ENCODE measurements at regions not wholly inside any gene's neighbourhood (a gene's known extent, or its start where the extent isn't known, plus 50 kb on each side); places are given as distances from the start of the nearest gene placed in this dataset.
A peak's percentile ranks its signal among the peaks of the same experiment; 100 is the strongest.

DNA sequence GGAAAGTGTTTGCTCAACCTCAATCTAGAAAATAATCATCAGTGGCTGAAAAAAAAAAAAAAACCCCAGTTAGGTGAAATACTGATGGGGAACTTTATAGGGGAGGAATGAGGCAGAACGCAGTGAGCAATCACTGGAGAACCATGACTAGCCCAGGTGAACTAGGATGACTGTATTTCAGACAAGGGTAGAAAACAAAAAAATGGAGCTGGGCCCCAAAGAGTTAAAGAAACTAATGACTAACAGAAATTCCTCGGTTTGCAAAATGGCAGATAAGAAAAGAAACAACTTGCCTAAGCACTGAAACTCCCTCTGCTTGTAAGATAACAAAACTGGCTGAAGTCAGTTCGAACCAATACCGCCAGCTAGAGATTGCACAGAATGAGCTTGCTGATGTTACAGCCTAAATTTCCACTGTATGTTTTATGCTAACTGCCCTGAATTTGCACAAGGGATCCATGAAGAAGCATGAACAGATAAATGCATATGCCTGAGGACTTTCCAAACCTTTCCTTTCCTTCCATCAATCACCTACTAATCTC is 245.9 kb downstream of the METTL4 start:
- Mint-ChIP-seq H3K9me3 (no peaks in the 10 kb centered on the region), H3K27ac (no peak overlapping the region), H3K36me3 (no peaks in the 10 kb centered on the region)
- peak in 1 of 2 donors; percentile 63 for ATAC-seq
- DNase-seq (ENCODE audit: low spot score in 2 of 2), result no peak

DNA sequence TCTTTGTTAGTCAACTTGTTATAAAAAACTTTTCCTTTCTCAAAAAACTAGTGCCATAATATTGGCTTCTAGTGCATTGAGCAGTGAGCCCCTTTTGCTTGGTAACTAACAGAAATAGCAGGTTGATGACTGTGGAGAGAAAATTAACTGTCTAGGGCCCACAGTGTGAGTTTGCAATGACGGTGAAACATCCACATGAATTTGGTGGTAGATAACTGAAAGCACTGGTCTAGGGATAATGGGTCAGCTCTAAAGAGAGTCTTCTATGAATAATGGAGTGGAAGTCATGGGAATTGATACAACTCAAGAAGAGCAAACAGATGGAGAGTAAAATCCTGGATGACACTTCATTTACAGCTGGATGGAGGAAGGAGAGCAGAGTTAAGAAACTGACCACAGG is 245.4 kb downstream of the METTL4 start:
- no peak for DNase-seq (ENCODE audit: low spot score in 2 of 2)
- Mint-ChIP-seq H3K9me3 (no peaks in the 10 kb centered on the region), H3K27ac (no peak overlapping the region), H3K36me3 (no peaks in the 10 kb centered on the region)
- no peak for ATAC-seq

DNA sequence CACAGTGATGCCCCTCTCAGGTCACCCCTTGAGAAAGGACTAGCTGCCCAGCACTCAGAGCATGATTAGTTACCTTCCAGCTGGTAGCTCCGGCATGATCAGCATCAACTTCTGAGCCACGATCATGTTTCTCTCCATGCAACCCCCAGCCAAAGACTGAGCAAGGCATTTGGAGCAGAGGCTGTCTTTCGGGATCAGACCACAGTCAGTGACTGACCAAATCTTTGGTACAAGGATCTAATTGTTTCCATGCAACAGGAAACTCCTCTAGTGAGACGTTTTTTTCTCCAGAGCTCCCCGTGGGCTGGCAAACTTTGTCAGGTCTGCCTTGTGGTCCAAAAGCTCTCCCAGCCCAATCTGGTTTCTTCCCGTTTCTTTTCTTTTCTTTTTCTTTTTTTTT is 244.3 kb downstream of the METTL4 start:
- DNase-seq (ENCODE audit: low spot score in 2 of 2) (no peak), ATAC-seq (no peak)
- no peaks in the 10 kb centered on the region for H3K36me3 Mint-ChIP-seq
- no peak overlapping the region for H3K27ac Mint-ChIP-seq
- no peaks in the 10 kb centered on the region for H3K9me3 Mint-ChIP-seq

DNA sequence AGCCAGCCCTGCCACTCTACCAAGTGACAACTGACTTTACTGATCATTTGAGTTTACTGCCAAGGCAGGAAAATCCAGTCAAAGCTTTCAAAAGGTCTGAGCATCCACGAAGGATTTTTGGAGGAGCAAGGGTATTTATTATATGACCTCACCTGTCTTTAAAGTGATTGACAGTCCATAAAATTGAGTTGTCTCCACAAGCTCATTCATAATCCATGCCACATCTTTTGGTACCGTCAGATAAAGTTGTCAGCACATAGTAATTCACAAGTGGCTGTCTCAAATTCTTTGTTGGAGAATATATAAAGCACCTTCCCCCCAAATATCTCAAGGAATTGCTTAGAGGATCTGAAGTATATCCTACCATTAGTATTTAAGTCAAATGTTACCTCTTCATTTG is 240.5 kb downstream of the METTL4 start:
- ATAC-seq (no peak), DNase-seq (ENCODE audit: low spot score in 2 of 2) (no peak)
- no peak overlapping the region for H3K27ac Mint-ChIP-seq
- no peaks in the 10 kb centered on the region for H3K9me3 Mint-ChIP-seq
- H3K36me3 Mint-ChIP-seq, result no peaks in the 10 kb centered on the region

DNA sequence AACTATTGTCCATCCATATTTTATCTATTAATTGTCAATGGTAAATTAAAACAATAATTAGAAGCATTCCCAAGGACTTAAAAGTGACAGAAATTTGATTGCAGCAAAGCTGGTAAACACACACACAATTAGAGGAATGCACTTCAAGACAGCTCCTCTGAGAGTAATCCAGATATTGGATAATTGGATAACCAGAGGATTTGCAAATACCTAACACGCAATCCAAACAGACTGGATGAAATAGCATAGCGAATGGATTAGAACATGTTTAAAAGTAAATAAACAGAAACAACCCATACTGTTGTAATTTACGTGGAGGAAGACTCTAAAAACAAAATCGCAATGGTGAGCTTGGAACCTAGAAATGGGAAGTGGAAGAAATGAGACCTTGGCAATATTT is 239.8 kb downstream of the METTL4 start:
- no peak overlapping the region for H3K27ac Mint-ChIP-seq
- no peaks in the 10 kb centered on the region for H3K9me3 Mint-ChIP-seq
- no peaks in the 10 kb centered on the region for H3K36me3 Mint-ChIP-seq
- ATAC-seq (no peak), DNase-seq (ENCODE audit: low spot score in 2 of 2) (no peak)

DNA sequence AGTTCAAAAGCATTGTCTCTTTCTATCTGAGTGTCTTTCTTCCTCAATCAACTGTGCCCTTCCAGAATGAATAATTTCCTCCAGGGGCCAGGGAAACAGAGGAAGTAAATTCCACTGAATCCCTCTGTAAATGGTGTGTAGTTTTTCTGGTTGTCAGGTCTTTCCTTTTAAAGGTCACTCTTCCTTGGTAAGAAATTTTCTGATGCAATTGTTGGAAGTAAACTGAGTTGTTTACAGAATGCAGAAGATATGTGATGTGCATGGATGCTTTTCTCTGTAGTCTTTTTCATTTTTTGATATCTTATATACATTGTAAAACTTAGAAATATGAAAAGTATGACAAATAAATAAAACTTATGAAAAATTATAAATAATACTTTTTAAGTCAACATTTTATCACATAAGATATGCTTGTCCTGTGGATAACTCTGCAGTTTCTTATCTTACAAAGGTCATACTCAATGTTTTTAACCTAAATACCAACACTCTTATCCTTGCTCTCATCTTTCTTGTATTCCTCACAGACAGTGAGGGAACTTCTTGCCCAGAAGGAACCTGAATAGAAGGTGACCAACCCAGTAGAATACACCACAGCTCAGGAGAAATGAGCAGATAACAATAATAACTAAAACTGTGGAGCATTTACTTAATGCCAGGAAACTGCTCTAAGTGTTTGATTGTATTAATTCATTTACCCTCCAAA is 234.5 kb downstream of the METTL4 start:
- Mint-ChIP-seq H3K27ac (no peak overlapping the region), H3K9me3 (no peaks in the 10 kb centered on the region), H3K36me3 (no peaks in the 10 kb centered on the region)
- ATAC-seq (no peak), DNase-seq (ENCODE audit: low spot score in 2 of 2) (no peak)

DNA sequence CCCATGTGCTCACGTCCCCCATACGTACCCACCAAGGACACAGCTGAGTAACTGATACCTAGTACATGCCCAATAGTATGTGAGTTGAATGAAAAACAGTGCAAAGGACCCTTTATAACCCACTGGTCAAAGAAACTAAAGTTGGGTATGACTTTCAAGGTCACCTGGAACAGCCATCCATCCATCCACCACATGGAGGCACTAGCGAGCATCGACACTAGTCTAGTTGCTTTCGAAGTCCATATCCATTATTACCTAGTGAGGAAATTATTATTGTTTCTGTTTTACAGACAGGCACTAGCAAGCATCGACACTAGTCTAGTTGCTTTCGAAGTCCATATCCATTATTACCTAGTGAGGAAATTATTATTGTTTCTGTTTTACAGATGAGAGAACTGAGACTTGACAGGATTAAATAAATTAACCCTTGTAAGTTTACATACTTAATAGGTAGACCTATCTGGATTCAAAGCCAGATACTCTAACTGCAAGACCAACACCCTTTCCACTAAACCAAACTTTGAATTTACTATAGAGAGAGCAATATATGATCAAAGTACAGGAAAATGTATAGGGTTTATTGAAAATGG is 233.7 kb downstream of the METTL4 start:
- ATAC-seq (peak in 1 of 2 donors; percentile 49), DNase-seq (ENCODE audit: low spot score in 2 of 2) (peak in 1 of 2 donors; percentile 58)
- H3K36me3 Mint-ChIP-seq, result no peaks in the 10 kb centered on the region
- no peak overlapping the region for H3K27ac Mint-ChIP-seq
- H3K9me3 Mint-ChIP-seq, result no peaks in the 10 kb centered on the region

DNA sequence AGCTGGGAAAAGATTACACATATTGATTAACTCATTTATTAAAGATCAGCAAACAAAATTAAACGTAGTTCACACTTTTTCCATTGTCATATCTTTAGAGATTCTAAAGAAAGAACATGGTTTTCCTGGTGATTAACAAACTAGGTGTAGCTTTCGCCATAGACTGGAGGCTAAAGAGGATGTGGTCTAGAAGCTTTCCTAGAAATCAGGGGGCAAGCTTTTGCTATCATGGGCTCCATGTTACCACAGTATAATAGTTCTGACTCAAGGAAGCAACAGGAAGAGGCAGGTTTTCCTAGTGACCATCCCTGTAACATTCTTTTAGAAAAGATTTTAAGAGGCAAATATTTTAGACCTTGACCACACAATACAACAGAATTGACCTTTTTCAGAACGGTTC is 232.7 kb downstream of the METTL4 start:
- no peak for ATAC-seq
- Mint-ChIP-seq H3K9me3 (no peaks in the 10 kb centered on the region), H3K27ac (no peak overlapping the region), H3K36me3 (no peaks in the 10 kb centered on the region)
- no peak for DNase-seq (ENCODE audit: low spot score in 2 of 2)

DNA sequence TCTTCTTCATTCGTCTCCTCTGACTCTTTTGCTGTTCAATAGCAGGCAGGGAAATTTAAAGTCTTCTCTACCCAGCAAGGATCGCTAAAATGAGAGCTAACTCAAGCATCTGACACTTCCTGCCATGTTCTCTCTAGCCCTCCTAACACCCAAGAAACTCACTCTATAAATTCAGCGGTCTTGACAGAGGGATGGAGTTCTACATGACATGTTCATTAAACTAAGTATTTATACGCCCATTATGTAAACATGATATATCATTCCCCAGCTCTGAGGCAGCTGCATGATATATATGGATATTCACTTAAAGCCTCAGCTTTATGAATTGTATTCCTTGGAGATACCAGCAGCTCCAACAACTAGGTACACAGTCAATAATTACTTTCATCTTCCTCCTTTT is 231.0 kb downstream of the METTL4 start:
- no peaks in the 10 kb centered on the region for H3K9me3 Mint-ChIP-seq
- ATAC-seq (no peak), DNase-seq (ENCODE audit: low spot score in 2 of 2) (no peak)

DNA sequence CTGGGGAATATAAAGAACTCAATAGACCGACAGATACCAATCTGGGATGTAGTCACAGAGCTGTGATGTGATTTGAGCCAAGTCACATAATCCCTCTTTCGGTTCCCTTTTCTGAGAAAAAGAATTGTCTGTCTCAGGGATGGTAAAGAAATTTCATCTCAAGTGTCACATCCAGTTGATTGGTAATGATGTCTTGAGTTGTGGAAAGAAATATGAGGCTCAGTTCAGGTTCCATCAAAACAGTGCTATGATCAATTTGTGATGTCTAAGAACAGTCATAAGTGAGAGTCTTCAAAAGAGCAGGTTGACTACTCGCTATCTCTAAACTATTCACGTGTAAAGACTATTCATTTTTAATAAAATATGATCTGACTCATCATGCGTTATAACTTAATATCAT is 223.3 kb downstream of the METTL4 start:
- ATAC-seq (no peak), DNase-seq (ENCODE audit: low spot score in 2 of 2) (no peak)
- no peaks in the 10 kb centered on the region for H3K9me3 Mint-ChIP-seq
- no peak overlapping the region for H3K27ac Mint-ChIP-seq
- H3K36me3 Mint-ChIP-seq, result no peaks in the 10 kb centered on the region

More for the DNA sequence above, 231.0 kb downstream of the METTL4 start:
- H3K27ac Mint-ChIP-seq, result no peak overlapping the region
- H3K36me3 Mint-ChIP-seq, result no peaks in the 10 kb centered on the region

DNA sequence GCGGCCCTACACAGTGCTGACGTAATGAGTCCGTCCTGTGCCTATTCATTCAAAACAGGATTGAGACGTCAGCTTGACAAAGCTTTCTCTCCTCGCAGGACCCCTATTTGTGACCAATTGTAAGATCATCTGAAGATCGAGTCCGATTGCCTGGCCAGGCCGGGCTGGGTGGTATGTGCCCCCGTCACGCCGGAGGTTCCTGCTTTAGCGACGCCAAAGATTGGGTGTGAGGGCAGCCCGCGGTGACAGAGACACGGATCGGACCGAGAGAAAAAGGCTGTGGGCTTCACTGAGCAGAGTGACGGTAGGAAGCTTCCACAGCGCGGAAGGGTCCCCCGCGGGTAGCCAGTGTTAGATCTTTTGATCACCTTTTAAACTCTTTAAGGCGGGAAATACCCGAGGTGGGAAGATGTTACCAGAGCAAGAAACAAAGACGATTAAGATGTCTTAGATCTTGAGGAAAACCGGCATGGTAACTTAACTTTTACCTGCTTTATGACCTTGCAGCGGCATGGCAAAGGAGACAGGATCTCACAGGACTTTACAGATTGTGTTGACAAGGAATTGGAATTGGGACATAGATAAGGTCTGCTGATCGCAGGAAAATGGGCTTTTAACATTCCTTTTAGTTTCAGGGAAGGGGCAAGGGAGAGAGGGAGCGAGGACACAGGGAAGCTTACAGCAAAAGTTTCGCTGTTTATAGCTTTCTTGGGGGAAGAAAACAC is 220.0 kb downstream of the METTL4 start:
- H3K9me3 Mint-ChIP-seq, result no peaks in the 10 kb centered on the region
- H3K27ac Mint-ChIP-seq, result no peak overlapping the region
- DNase-seq (ENCODE audit: low spot score in 2 of 2) (no peak), ATAC-seq (no peak)
- H3K36me3 Mint-ChIP-seq, result no peaks in the 10 kb centered on the region

DNA sequence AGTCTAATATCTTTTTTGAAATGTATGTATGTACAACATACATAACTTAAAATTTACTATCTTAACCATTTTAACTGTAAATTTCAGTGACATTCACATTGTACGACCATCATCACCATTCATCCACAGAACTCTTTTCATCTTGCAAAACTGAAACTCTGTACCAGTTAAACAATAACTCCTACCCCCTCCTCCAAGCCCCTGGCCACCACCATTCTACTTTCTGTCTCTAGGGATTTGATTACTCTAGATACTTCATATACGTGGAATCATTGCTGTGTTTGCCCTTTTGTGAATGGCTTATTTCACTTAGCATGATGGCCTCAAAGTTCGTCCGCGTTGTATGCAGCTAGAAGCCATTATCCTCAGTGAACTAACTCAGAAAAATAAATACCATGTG is 217.0 kb downstream of the METTL4 start:
- no peak for ATAC-seq
- no peaks in the 10 kb centered on the region for H3K36me3 Mint-ChIP-seq
- DNase-seq (ENCODE audit: low spot score in 2 of 2), result no peak

DNA sequence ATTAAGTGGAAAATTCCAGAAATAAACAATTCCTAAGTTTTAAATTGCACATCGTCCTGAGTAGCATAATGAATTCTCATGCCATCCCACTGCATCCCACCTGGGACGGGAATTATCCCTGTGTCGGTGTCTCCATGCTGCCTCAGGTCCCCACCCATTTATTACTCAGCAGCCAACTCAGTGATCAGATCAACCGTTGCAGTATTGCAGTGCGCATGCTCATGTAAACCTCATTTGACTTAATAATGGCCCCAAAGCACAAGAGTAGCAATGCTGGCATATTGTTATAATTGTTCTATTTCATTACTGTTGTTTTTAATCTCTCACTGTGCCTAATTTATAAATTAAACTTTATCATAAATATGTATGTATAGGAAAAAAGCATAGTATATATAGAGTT is 214.4 kb downstream of the METTL4 start:
- DNase-seq (ENCODE audit: low spot score in 2 of 2) (no peak), ATAC-seq (no peak)
- no peaks in the 10 kb centered on the region for H3K36me3 Mint-ChIP-seq
- H3K27ac Mint-ChIP-seq, result no peak overlapping the region
- no peaks in the 10 kb centered on the region for H3K9me3 Mint-ChIP-seq

More for the DNA sequence above, 217.0 kb downstream of the METTL4 start:
- H3K9me3 Mint-ChIP-seq, result no peaks in the 10 kb centered on the region
- H3K27ac Mint-ChIP-seq, result no peak overlapping the region

DNA sequence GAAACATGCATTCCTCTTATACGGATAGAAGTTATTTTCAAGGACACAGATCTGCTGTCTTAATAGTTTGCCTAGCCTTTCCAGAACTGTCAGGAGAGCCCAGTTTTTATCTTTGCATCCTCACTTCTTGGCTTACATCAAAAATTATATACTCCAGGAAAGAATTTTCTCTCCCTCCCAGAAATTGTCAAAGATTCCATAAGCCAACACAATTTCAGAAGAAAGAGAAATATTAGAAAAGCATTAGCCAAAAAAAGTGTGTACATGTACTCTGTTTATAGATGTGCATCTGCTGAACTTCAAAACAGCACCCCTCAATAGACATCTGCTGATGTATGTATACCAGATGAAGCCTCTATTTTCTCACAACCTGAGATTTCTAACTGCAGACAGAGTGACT is 210.4 kb downstream of the METTL4 start:
- ATAC-seq (no peak), DNase-seq (ENCODE audit: low spot score in 2 of 2) (no peak)
- Mint-ChIP-seq H3K27ac (no peak overlapping the region), H3K36me3 (no peaks in the 10 kb centered on the region), H3K9me3 (no peaks in the 10 kb centered on the region)

DNA sequence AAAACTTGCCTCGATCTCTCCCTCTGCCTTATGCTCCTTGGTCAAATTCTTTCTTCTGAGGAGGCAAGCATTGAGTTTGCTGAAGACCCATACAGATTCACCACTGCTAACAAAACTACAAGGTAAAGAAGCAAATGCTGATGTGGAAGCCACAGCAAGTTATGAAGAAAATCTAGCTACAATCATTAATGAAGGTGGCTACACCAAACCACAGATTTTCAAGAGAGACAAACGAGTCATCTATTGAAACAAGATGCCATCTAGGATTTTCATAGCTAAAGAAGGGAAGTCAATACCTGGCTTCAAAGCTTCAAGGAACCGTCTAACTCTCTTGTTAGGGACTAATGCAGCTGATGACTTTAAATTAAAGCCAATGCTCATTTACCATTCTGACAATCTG is 203.2 kb downstream of the METTL4 start:
- Mint-ChIP-seq H3K9me3 (peaks cover 0 to 3% of the 10 kb centered on the region in 2 donors), H3K27ac (no peak overlapping the region), H3K36me3 (no peaks in the 10 kb centered on the region)
- DNase-seq (ENCODE audit: low spot score in 2 of 2) (no peak), ATAC-seq (no peak)

DNA sequence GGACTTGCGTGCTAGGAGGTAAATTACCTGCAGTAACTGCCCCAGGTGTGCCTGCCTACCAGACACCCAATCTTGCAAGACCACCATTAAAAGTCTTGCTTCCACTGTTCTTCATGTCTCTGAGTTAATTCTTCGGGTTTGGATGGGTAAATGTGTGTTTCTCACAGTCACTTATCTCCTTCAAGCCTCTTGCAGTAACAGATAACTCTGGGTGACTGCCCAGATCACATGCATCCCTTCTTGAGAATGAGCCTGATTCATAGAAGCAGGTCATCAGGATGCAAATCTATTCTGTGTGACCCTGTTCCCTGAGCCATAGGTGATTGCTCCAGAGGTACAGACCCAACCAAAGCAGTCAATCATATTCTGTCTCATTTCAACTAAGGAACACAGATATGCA is 194.6 kb downstream of the METTL4 start:
- Mint-ChIP-seq H3K9me3 (peaks cover 0 to 6% of the 10 kb centered on the region in 2 donors), H3K27ac (no peak overlapping the region), H3K36me3 (no peaks in the 10 kb centered on the region)
- DNase-seq (ENCODE audit: low spot score in 2 of 2) (no peak), ATAC-seq (no peak)

DNA sequence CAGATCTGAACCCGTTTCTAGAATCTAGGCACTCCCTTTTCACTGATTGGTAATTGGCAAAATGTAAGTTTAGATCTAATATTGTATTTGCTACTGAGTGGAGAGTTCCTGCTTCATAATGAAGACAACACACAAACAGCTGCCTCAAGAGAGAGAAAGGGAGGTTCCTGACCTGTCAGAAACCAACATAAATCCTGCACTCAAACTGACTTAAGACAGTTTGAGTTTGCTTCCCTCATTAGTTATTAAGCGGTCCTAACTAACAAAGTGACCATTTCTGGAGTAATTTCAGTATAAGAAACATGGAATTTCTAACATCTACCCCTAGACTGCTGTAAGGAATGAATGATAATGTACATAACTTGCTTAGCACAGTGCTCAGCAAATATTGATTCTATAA is 191.2 kb downstream of the METTL4 start:
- ATAC-seq (no peak), DNase-seq (ENCODE audit: low spot score in 2 of 2) (no peak)
- Mint-ChIP-seq H3K9me3 (no peaks in the 10 kb centered on the region), H3K27ac (no peak overlapping the region), H3K36me3 (no peaks in the 10 kb centered on the region)

DNA sequence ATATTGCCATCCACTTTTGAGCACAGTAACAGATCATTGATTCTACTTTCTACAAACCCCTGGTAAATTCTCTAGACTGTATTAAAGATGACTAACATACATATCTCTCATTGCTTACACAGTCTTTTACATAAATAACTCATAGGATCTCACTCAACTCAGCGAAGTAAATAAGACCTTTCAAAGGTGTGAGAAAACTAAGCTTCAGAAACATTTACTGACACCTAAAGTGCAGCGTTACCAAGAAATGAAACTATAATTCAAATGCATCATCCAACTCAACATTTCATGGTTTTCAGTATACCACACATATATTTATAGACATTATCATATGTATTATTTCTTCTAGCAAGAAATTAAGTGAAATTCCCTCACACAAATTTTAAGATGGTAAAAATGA is 189.8 kb downstream of the METTL4 start:
- Mint-ChIP-seq H3K36me3 (no peaks in the 10 kb centered on the region), H3K27ac (no peak overlapping the region), H3K9me3 (no peaks in the 10 kb centered on the region)
- ATAC-seq, result no peak
- DNase-seq (ENCODE audit: low spot score in 2 of 2), result no peak
